Aorta (tissue), 5 donors: ENCODE measurements at regions not wholly inside any gene's neighbourhood (a gene's known extent, or its start where the extent isn't known, plus 50 kb on each side); places are given as distances from the start of the nearest gene placed in this dataset.
"Not testable (repeated sequence)": the region's sequence is repeated elsewhere in the genome, so short reads cannot be mapped to it uniquely, and the experiment has no call there.

Experiments
- ATAC-seq: fragments of 200-7000 bp; cut with Tn5 transposase; one replicate; pipeline ENCODE4 v1.9.1; 2022; ENCODE audit warnings: moderate library complexity; ENCODE audit not compliant: low FRiP score
- DNase-seq, 2 donors: peaks; one replicate each; pipeline ENCODE4 v3.0.0-alpha.2; 2020
- H3K27ac ChIP-seq, 2 donors: one replicate each; pipeline ENCODE4 v1.5.1; 2013; ENCODE audit warnings: low read length in 2 of 2, mild to moderate bottlenecking in 2 of 2, moderate library complexity in 2 of 2, control low read depth in 1 of 2, inconsistent platforms in 1 of 2, low read depth in 1 of 2
- H3K27me3 ChIP-seq, 2 donors: one replicate each; pipeline ENCODE4 v1.6.1; 2013; ENCODE audit warnings: control low read depth in 1 of 2, low read length in 1 of 2, mild to moderate bottlenecking in 1 of 2, moderate library complexity in 1 of 2; ENCODE audit not compliant: insufficient read depth in 2 of 2, control insufficient read depth in 1 of 2
- H3K36me3 ChIP-seq, 2 donors: one replicate each; pipeline ENCODE4 v1.6.1; 2013; ENCODE audit warnings: control low read depth in 1 of 2, low read length in 1 of 2, mild to moderate bottlenecking in 1 of 2; ENCODE audit not compliant: insufficient read depth in 2 of 2, control insufficient read depth in 1 of 2
- H3K4me1 ChIP-seq, 2 donors: one replicate each; pipeline ENCODE4 v1.6.1; 2013; ENCODE audit warnings: low read length in 2 of 2, control low read depth in 1 of 2, mild to moderate bottlenecking in 1 of 2, moderate library complexity in 1 of 2; ENCODE audit not compliant: insufficient read depth in 2 of 2, control insufficient read depth in 1 of 2
- H3K4me3 ChIP-seq, 2 donors: one replicate each; pipeline ENCODE4 v1.5.1; 2013; ENCODE audit warnings: low read length in 2 of 2, control low read depth in 1 of 2, mild to moderate bottlenecking in 1 of 2
- H3K9me3 ChIP-seq: one replicate; pipeline ENCODE4 v1.6.1; 2013; ENCODE audit warnings: mild to moderate bottlenecking, low read length; ENCODE audit not compliant: control insufficient read depth
- WGBS, 2 donors: extraction: QIAGEN DNeasy Blood & Tissue Kit; methylation state at CpG; one replicate each; pipeline ENCODE4 v1.1.7; 2013; 5-methylcytosine and 5-hydroxymethylcytosine counted together
- intact Hi-C, 2 donors: fragments of 100-400 bp; cut with DNase I; formaldehyde crosslinking; loops; one replicate each; pipeline versions ENCODE4 v1.14.2 to v1.15.0; 2022
- donor health status: healthy with polysubstance abuse.
- donor health status: Bipolar disorder and iron deficiency.
- donor health status: DM: no; HTN: no; CAD: no.
- donor health status: DM: no; HTN: no; CAD: no.
- donor health status: DM: yes; HTN: yes; CAD: no.

- 41 to 42% methylated on average over 3 of the region's 3 CpGs for WGBS, 2 donors
Observed at GRCh38 chr22:34604312-34604711, 461.6 kb upstream of the ISX start.

GRCh38 chr22:34608106-34608505, 457.9 kb upstream of the ISX start:
- 58 to 59% methylated on average over 5 of the region's 5 CpGs for WGBS, 2 donors
- no peaks in the 10 kb centered on the region for H3K36me3 ChIP-seq
- H3K4me3 ChIP-seq = no peak overlapping the region
- no peak overlapping the region for H3K27ac ChIP-seq
- DNase-seq (no peak), ATAC-seq (no peak)
- no peaks in the 10 kb centered on the region for H3K4me1 ChIP-seq
- intact Hi-C loops = no loop called here
- H3K9me3 ChIP-seq = peaks cover 1% of the 10 kb centered on the region
- no peaks in the 10 kb centered on the region for H3K27me3 ChIP-seq

More at GRCh38 chr22:34604312-34604711, 461.6 kb upstream of the ISX start:
- Histone ChIP-seq H3K4me1 (no peaks in the 10 kb centered on the region), H3K36me3 (no peaks in the 10 kb centered on the region), H3K27me3 (no peaks in the 10 kb centered on the region), H3K27ac (no peak overlapping the region), H3K9me3 (peaks cover 1% of the 10 kb centered on the region), H3K4me3 (no peak overlapping the region)
- ATAC-seq (no peak), DNase-seq (no peak)
- intact Hi-C loops = no loop called here

GRCh38 chr22:34608540-34609115, 457.3 kb upstream of the ISX start:
- H3K27me3 ChIP-seq = no peaks in the 10 kb centered on the region
- WGBS, 2 donors = 67 to 75% methylated on average over 1 of the region's 1 CpG
- no peak overlapping the region for H3K27ac ChIP-seq

GRCh38 chr22:34609646-34610045, 456.3 kb upstream of the ISX start:
- H3K4me3 ChIP-seq = no peak overlapping the region
- H3K4me1 ChIP-seq = no peaks in the 10 kb centered on the region
- H3K27ac ChIP-seq = no peak overlapping the region
- H3K9me3 ChIP-seq = peaks cover 1% of the 10 kb centered on the region
- no peak for ATAC-seq
- no peak for DNase-seq
- no peaks in the 10 kb centered on the region for H3K36me3 ChIP-seq
- H3K27me3 ChIP-seq = no peaks in the 10 kb centered on the region
- 76 to 85% methylated on average over 5 of the region's 5 CpGs for WGBS, 2 donors
- intact Hi-C loops = no loop called here

More at GRCh38 chr22:34608540-34609115, 457.3 kb upstream of the ISX start:
- ATAC-seq (no peak), DNase-seq (no peak)
- intact Hi-C loops = no loop called here
- H3K4me1 ChIP-seq = no peaks in the 10 kb centered on the region
- H3K9me3 ChIP-seq = peaks cover 1% of the 10 kb centered on the region
- no peaks in the 10 kb centered on the region for H3K36me3 ChIP-seq
- no peak overlapping the region for H3K4me3 ChIP-seq

- Histone ChIP-seq H3K27ac (no peak overlapping the region), H3K4me3 (no peak overlapping the region), H3K27me3 (no peaks in the 10 kb centered on the region), H3K36me3 (no peaks in the 10 kb centered on the region), H3K9me3 (peaks cover 2% of the 10 kb centered on the region), H3K4me1 (no peaks in the 10 kb centered on the region)
- WGBS, 2 donors = 72 to 79% methylated on average over 9 of the region's 9 CpGs
- DNase-seq (no peak), ATAC-seq (no peak)
- intact Hi-C loops = no loop called here
Observed at GRCh38 chr22:34620161-34620560, 445.8 kb upstream of the ISX start.

- 85 to 89% methylated on average over 8 of the region's 8 CpGs for WGBS, 2 donors
- ATAC-seq (no peak), DNase-seq (no peak)
Observed at GRCh38 chr22:34620832-34621231, 445.1 kb upstream of the ISX start.

GRCh38 chr22:34622602-34623001, 443.4 kb upstream of the ISX start:
- Histone ChIP-seq H3K9me3 (peaks cover 2% of the 10 kb centered on the region), H3K27me3 (no peaks in the 10 kb centered on the region), H3K27ac (no peak overlapping the region), H3K4me1 (no peaks in the 10 kb centered on the region), H3K36me3 (no peaks in the 10 kb centered on the region), H3K4me3 (no peak overlapping the region)
- WGBS, 2 donors = 83 to 86% methylated on average over 4 of the region's 4 CpGs
- no peak for ATAC-seq
- intact Hi-C loops = no loop called here
- DNase-seq = no peak

More at GRCh38 chr22:34620832-34621231, 445.1 kb upstream of the ISX start:
- no peak overlapping the region for H3K4me3 ChIP-seq
- H3K9me3 ChIP-seq = peaks cover 2% of the 10 kb centered on the region
- no peaks in the 10 kb centered on the region for H3K27me3 ChIP-seq
- H3K27ac ChIP-seq = no peak overlapping the region
- no peaks in the 10 kb centered on the region for H3K36me3 ChIP-seq
- H3K4me1 ChIP-seq = no peaks in the 10 kb centered on the region
- intact Hi-C loops = no loop called here

GRCh38 chr22:34623580-34623979, 442.4 kb upstream of the ISX start:
- intact Hi-C loops = no loop called here
- Histone ChIP-seq H3K27me3 (no peaks in the 10 kb centered on the region), H3K4me3 (no peak overlapping the region), H3K9me3 (peaks cover 2% of the 10 kb centered on the region), H3K27ac (no peak overlapping the region), H3K36me3 (no peaks in the 10 kb centered on the region), H3K4me1 (no peaks in the 10 kb centered on the region)
- no peak for DNase-seq
- WGBS, 2 donors = 69 to 78% methylated on average over 4 of the region's 4 CpGs
- no peak for ATAC-seq

GRCh38 chr22:34625892-34626291, 440.1 kb upstream of the ISX start:
- intact Hi-C loops, H3K27me3 ChIP-seq, H3K9me3 ChIP-seq, DNase-seq, H3K4me3 ChIP-seq, ATAC-seq, H3K36me3 ChIP-seq, H3K4me1 ChIP-seq, H3K27ac ChIP-seq: not testable (repeated sequence)
- 94 to 96% methylated on average over 5 to 29 of the region's 30 CpGs for WGBS, 2 donors
